Loucy (cell line): ENCODE measurements at regions not wholly inside any gene's neighbourhood (a gene's known extent, or its start where the extent isn't known, plus 50 kb on each side); places are given as distances from the start of the nearest gene placed in this dataset.

Experiments
- EZH2phosphoT487 ChIP-seq: fragments of 200-600 bp; IDR thresholded peaks from 2 replicates; pipeline ENCODE4 v1.6.1; 2018; ENCODE audit warnings: antibody characterized with exemption, mild to moderate bottlenecking, moderate library complexity, borderline replicate concordance
- TF ChIP-seq, protein P1 (sequence below): fragments of 200-600 bp; sonication (generic); conservative IDR thresholded peaks from 2 replicates; pipeline ENCODE4 v1.5.1; 2014; ENCODE audit warnings: mild to moderate bottlenecking, antibody characterized with exemption, low read length

- TF ChIP-seq, protein P1, sequence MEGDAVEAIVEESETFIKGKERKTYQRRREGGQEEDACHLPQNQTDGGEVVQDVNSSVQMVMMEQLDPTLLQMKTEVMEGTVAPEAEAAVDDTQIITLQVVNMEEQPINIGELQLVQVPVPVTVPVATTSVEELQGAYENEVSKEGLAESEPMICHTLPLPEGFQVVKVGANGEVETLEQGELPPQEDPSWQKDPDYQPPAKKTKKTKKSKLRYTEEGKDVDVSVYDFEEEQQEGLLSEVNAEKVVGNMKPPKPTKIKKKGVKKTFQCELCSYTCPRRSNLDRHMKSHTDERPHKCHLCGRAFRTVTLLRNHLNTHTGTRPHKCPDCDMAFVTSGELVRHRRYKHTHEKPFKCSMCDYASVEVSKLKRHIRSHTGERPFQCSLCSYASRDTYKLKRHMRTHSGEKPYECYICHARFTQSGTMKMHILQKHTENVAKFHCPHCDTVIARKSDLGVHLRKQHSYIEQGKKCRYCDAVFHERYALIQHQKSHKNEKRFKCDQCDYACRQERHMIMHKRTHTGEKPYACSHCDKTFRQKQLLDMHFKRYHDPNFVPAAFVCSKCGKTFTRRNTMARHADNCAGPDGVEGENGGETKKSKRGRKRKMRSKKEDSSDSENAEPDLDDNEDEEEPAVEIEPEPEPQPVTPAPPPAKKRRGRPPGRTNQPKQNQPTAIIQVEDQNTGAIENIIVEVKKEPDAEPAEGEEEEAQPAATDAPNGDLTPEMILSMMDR = no peak
- TF ChIP-seq EZH2phosphoT487 = no peak
Measured at GRCh38 chr1:184228558-184228957, 158.3 kb upstream of the C1orf21 start.
